GM12891 (cell line): ENCODE measurements at regions not wholly inside any gene's neighbourhood (a gene's known extent, or its start where the extent isn't known, plus 50 kb on each side); places are given as distances from the start of the nearest gene placed in this dataset.

Experiments used
- DNase-seq: peaks from one replicate; pipeline ENCODE4 v3.0.0; 2011; ENCODE audit warnings: low spot score; ENCODE audit not compliant: insufficient read length
- FAIRE-seq: peaks from 2 replicates; lab custom pipeline; 2011; peaks lifted over from hg19 to GRCh38; lab: Jason Lieb, UNC
- PAX5 ChIP-seq: IDR thresholded peaks from 2 replicates; pipeline ENCODE4 v1.6.1; 2011; ENCODE audit warnings: low read length, moderate library complexity, mild to moderate bottlenecking; ENCODE audit not compliant: insufficient read depth, severe bottlenecking
- POLR2A ChIP-seq: IDR thresholded peaks from 2 replicates; pipeline ENCODE4 v1.6.1; 2011; ENCODE audit warnings: low read depth, low read length, control low read depth
- POLR2AphosphoS5 ChIP-seq: IDR thresholded peaks from 2 replicates; pipeline ENCODE4 v1.6.1; 2011; ENCODE audit warnings: low read depth, low read length, control low read depth
- POU2F2 ChIP-seq: IDR thresholded peaks from 2 replicates; pipeline ENCODE4 v1.6.1; 2011; ENCODE audit warnings: low read depth, mild to moderate bottlenecking, control low read depth, low read length, moderate library complexity
- SPI1 ChIP-seq: IDR thresholded peaks from 2 replicates; pipeline ENCODE4 v1.6.1; 2011; ENCODE audit warnings: low read depth, low read length, control low read depth
- TAF1 ChIP-seq: IDR thresholded peaks from 2 replicates; pipeline ENCODE4 v1.6.1; 2011; ENCODE audit warnings: low read depth, low read length, control low read depth

DNA sequence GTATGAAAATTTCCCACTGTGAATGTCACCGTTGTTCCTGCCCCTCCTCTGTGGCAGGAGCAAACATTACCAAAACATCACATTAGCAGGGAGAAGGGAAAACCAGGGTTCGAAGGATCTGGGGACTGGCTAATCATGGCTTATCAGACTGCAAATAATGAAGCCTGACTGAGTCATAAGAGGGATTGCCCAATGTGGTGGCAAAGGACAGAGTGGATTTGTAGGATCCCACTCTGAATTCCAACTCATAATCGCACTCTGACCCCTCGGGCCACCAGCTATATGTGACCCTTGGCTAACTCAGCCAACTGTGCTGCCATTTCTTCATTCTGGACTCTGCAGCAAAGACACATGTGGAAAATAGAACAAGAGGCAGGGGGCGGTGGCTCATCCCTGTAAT is 347.3 kb upstream of the AUTS2 start:
- FAIRE-seq (no peak), DNase-seq (no peak)
- TF ChIP-seq TAF1 (no peak), POLR2AphosphoS5 (no peak), SPI1 (no peak), POU2F2 (no peak), PAX5 (no peak), POLR2A (no peak)

DNA sequence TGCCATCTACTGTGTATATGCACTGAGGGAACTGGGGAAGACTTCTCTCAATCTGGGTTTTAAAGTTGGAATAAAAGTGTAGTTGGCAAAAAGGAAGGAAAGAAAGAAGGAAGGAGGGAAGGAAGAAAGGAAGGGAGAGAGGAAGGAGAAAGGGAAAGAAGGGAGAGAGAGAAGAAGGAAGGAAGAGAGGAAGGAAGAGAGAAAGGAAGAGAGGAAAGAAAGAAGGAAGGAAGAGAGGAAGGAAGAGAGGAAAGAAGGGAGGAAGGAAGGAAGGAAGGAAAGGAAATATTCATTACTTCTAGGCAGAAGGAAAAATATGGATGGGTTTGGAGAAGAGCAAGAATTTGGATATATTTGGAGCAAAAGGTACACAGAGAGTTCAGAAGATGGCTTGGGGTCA is 343.6 kb upstream of the AUTS2 start:
- no peak for TF ChIP-seq SPI1
- no peak for DNase-seq
- FAIRE-seq, result no peak

DNA sequence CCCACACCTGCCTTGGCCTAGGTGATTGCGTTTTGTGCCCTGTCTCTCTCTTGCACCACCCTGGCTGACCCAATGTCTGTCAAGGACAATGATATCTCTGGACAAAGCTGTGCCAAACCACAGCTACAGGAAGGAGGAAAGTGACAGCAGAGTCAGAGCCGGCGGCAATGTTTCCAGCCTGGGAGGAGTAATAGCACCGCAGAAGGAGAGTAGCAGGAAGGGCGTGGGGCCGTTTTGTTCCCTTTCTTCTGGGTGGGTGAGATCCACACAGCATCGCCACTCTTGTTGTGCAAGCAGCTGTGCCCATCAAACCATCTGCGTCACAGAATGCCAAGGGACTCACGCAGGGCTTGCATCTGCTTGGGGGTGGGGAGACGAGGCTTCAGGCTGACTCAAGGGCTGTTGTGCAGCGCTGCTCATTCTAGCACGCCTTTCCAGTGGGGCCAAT is 341.6 kb upstream of the AUTS2 start:
- DNase-seq (no peak), FAIRE-seq (no peak)
- no peak for TF ChIP-seq SPI1
- TF ChIP-seq POLR2A, result no peak
- no peak for TF ChIP-seq POU2F2
- TF ChIP-seq POLR2AphosphoS5, result no peak
- no peak for TF ChIP-seq TAF1
- TF ChIP-seq PAX5, result no peak

DNA sequence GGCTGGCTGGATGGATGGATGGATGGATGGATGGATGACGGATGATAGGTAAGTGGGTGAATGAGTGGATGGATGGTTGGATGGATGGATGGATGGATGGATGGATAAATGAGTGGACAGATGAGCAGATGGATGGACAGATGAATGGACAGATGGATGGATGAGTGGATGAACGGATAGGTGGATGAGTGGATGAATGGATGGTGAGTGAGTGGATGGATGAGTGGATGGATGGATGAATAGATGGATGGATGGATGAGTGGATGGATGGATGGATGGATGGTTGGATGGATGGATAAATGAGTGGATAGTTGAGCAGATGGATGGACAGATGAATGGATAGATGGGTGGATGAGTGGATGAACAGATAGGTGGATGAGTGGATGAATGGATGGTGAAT is 340.7 kb upstream of the AUTS2 start:
- FAIRE-seq (no peak), DNase-seq (no peak)
- TF ChIP-seq PAX5 (no peak), POU2F2 (no peak), POLR2AphosphoS5 (no peak), SPI1 (no peak), TAF1 (no peak)

DNA sequence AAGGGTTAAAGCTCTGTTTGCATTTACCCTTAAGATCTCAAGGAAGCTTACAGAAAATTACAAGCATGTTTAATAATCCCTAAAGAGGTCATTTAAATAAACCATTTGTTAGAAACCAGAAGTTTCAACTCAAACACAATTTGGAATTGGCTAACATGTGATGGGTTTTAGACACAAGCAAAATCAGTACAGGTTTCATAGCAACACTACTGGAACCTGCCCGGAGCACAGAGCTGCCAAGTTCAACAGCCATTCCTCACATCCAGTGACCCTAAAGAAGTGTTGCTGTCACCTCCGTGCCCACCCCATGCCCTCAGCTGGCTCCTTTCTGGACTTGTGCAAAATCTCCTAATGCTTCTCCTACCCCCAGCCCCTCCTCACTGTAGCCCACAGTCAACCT is 338.8 kb upstream of the AUTS2 start:
- DNase-seq, result no peak
- FAIRE-seq, result no peak
- TF ChIP-seq SPI1 (no peak), POLR2AphosphoS5 (no peak), TAF1 (no peak), POU2F2 (no peak), POLR2A (no peak), PAX5 (no peak)

DNA sequence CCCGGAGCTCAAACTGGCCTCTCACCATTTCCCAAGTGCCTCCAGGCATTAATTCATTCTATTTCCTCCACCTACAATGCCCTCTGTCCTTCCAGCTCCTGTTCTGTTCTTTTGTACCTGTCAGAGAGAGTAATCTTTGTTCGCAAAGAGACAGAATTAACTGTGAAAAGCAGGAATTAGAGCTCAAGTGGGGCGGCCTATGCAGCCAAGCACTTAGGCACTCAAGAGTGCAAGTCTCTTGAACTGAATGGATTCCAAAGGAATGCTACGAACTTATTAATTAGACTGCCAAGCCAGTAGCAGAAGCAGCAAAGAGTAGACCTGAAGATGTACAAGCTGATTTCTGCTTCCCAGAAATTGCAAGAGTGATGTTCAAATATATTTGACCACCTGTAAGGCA is 338.3 kb upstream of the AUTS2 start:
- FAIRE-seq, result no peak
- no peak for DNase-seq
- TF ChIP-seq SPI1, result no peak
- no peak for TF ChIP-seq POLR2AphosphoS5
- no peak for TF ChIP-seq PAX5
- no peak for TF ChIP-seq POLR2A
- no peak for TF ChIP-seq TAF1
- no peak for TF ChIP-seq POU2F2

DNA sequence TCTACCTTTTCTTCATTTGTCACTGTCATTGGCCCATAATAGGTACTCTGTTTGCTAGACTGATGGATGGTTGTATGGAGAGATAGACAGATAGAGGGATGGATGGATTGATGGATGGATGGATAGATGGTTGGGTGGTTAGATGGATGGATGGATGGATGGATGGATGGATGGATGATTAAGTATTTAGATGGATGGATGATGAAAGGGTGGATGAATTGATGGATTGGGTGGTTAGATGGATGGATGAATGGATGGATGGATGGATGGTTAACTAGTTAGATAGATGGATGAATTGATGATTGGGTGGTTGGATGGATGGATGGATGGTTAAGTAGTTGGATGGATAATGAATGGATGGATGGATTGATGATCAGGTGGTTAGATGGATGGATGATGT is 334.7 kb upstream of the AUTS2 start:
- no peak for FAIRE-seq
- TF ChIP-seq PAX5 (no peak), POLR2A (no peak), SPI1 (no peak), POU2F2 (no peak), POLR2AphosphoS5 (no peak), TAF1 (no peak)
- no peak for DNase-seq

DNA sequence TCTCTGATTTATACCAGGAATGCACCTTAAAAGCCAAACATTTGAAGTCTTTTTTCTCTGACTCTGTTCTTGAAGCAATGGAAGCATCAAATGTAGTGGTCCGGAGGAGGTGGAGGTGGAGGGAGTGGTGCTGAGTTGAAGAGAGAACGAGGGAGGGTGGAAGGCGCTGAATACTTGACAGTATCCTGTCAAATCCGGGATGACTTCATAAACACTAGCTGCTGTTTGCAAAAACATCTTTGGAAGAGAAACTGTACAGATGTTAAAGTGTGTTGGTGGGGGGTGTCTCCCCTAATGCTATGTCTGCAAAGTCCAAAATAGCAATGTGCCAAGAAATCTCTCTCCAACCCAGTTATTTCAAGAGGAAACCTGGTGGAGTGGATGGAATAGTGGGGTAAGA is 328.5 kb upstream of the AUTS2 start:
- TF ChIP-seq PAX5, result no peak
- TF ChIP-seq POLR2AphosphoS5, result no peak
- no peak for TF ChIP-seq POU2F2
- no peak for TF ChIP-seq TAF1
- no peak for TF ChIP-seq SPI1
- FAIRE-seq (no peak), DNase-seq (no peak)

DNA sequence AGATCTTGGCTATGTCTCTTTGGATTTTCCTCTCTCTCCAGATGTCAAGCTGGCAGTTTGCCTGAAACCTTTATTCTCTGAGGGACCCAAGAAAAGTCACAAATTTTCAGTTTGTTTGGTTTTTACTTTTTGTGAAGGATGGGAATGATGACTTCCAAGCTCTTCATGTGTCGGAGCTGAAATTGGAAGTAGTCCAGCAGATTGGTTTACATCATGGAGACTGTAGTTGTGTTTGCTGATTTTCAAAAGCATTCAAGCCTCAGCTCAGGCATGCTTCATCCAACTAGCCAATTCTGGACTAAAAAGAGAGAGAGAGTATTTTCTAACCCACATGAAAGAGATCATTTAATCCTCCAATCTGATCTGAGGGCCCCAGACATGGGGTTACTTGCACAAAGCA is 326.2 kb upstream of the AUTS2 start:
- no peak for TF ChIP-seq PAX5
- no peak for TF ChIP-seq SPI1
- no peak for TF ChIP-seq POLR2AphosphoS5
- no peak for TF ChIP-seq POLR2A
- no peak for TF ChIP-seq POU2F2
- TF ChIP-seq TAF1, result no peak
- no peak for DNase-seq
- no peak for FAIRE-seq

DNA sequence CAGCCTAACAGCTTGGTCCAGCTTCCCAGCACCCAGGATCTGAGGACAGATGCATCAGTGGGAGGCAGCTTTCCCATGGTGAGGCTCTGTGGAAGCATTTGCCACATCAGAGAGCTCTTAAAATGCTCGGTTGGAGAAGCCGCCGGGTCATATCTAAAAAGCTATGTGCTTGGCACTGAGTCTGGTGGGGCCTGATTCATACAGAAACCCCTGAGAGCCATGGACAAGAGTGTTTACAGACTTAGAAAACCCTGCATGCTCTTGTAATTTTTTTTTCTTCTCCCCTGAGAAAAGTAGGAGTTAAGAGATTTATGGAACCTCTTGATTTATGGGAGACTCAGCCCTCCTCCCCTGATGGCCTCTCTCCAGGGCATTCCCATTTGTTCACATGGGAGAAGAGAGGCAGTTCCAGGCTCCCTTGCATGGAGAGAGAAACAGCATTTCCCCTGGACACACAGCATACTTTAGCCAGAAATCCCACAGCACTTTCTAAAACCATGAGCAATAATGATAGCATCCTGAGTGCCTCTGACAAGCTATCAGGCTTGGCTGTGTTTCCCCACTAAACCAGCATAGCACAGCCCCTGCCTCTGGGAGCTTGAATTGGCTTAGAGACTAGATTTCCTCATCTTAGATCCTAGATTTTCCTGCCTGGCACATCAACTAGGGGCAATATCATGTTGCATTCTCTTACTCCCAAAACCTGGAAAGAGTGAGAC is 322.1 kb upstream of the AUTS2 start:
- DNase-seq, result no peak
- TF ChIP-seq POLR2AphosphoS5 (no peak), POLR2A (no peak), PAX5 (no peak), POU2F2 (no peak), TAF1 (no peak), SPI1 (no peak)

DNA sequence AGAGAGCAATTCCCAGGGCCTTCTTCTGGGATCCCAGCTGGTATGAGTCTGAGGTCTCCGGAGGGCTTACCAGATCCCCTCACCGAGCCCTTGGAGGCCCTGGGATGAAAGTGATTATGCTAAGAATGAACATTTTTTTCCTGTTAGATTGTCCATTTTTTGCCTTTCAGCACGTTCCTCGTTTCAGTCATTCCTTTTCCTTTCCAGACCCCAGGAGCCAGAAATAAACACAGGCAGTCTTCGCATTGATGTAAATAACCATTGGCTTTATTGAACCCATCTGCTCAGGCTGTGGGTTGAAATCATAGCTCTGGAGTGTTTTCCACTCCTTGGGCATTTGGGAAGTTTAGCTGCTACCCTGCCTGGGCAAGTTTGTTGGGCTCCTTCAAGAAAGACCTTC is 320.9 kb upstream of the AUTS2 start:
- FAIRE-seq (no peak), DNase-seq (no peak)
- TF ChIP-seq PAX5 (no peak), POU2F2 (no peak), POLR2A (no peak), POLR2AphosphoS5 (no peak), SPI1 (no peak), TAF1 (no peak)

More for the DNA sequence above, 322.1 kb upstream of the AUTS2 start:
- FAIRE-seq, result no peak
